Left ventricle myocardium inferior (tissue), 1 donor: ENCODE measurements at regions not wholly inside any gene's neighbourhood (a gene's known extent, or its start where the extent isn't known, plus 50 kb on each side); places are given as distances from the start of the nearest gene placed in this dataset.
"Not testable (repeated sequence)": the region's sequence is repeated elsewhere in the genome, so short reads cannot be mapped to it uniquely, and the experiment has no call there.

ENCODE experiments used
- DNase-seq: peaks from one replicate; pipeline ENCODE4 v3.0.0-alpha.2; 2020
- H3K27ac ChIP-seq: fragments of 200-600 bp; replicated peaks from 2 replicates; pipeline ENCODE4 v1.8.0; 2021
- H3K27me3 ChIP-seq: fragments of 200-600 bp; 2 replicates; pipeline ENCODE4 v1.8.0; 2021; ENCODE audit warnings: low read depth
- H3K36me3 ChIP-seq: fragments of 200-600 bp; 2 replicates; pipeline ENCODE4 v1.8.0; 2021
- H3K4me1 ChIP-seq: fragments of 200-600 bp; 2 replicates; pipeline ENCODE4 v1.8.0; 2021
- H3K4me3 ChIP-seq: fragments of 200-600 bp; 2 replicates; pipeline ENCODE4 v1.8.0; 2021; ENCODE audit warnings: mild to moderate bottlenecking, moderate library complexity
- H3K9me3 ChIP-seq: fragments of 200-600 bp; replicated peaks from 2 replicates; pipeline ENCODE4 v1.8.0; 2021
- intact Hi-C: fragments of 100-400 bp; cut with micrococcal nuclease; formaldehyde crosslinking; loops from one replicate; pipeline ENCODE4 v1.11.0; 2022
- TF ChIP-seq, protein P1 (sequence below): fragments of 200-600 bp; IDR thresholded peaks from 2 replicates; pipeline ENCODE4 v1.8.0; 2021; ENCODE audit warnings: antibody characterized with exemption, mild to moderate bottlenecking, borderline replicate concordance
- donor health status: DM: no; HTN: yes; CAD: no; lungs with severe emphysema.

DNA sequence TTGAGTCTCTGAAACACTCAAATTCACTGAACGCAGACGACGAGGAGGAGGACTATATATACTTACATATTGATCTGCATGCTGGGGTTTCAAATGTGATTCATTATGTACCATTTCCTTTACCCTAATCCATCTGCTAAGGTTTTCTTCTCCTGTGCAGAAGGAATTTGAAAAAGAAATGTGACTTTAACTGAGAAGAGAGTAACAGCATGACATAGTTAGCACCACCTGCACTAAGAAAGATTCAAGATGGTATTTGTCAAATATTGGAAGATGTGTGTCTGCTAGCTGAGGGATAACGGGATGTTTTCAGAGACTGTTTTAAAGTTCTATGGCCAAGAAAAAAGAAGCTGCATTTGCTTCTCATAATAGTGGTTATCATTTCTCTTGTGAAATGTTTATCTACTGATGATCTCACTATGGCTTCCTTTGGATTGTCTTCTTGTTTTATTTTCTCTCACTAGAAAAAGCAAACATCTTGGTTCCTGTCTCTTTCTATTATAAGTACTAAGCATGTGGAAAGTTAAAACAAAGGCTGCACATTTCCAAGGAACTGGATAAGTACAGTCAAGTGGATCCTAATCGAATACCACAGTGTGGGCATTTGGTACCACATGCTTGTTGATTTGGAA is 89.8 kb upstream of the TLE4 start:
- no peak for DNase-seq
- no peaks in the 10 kb centered on the region for H3K9me3 ChIP-seq

DNA sequence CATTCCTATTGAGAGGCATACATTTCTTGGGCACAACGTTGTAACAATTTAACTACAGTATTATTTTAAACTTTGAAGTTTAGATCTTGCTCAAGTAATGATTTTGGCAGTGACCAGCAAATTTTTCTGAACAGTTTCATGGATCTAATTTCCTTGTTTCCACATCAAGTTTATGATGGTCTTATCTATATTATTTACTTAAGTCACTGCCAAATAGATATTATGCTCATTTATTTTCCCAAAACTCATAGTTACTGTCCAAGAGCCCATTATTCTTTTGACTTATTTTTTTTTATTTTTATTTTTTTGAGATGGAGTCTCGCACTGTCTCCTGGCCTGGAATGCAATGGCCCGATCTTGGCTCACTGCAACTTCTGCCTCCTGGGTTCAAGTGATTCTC is 86.5 kb upstream of the TLE4 start:
- intact Hi-C loops, result no loop called here
- no peak for DNase-seq
- Histone ChIP-seq H3K4me3 (no peak overlapping the region), H3K27me3 (no peaks in the 10 kb centered on the region), H3K9me3 (no peaks in the 10 kb centered on the region), H3K27ac (no peak overlapping the region), H3K36me3 (no peaks in the 10 kb centered on the region), H3K4me1 (no peaks in the 10 kb centered on the region)
- TF ChIP-seq, protein P1, sequence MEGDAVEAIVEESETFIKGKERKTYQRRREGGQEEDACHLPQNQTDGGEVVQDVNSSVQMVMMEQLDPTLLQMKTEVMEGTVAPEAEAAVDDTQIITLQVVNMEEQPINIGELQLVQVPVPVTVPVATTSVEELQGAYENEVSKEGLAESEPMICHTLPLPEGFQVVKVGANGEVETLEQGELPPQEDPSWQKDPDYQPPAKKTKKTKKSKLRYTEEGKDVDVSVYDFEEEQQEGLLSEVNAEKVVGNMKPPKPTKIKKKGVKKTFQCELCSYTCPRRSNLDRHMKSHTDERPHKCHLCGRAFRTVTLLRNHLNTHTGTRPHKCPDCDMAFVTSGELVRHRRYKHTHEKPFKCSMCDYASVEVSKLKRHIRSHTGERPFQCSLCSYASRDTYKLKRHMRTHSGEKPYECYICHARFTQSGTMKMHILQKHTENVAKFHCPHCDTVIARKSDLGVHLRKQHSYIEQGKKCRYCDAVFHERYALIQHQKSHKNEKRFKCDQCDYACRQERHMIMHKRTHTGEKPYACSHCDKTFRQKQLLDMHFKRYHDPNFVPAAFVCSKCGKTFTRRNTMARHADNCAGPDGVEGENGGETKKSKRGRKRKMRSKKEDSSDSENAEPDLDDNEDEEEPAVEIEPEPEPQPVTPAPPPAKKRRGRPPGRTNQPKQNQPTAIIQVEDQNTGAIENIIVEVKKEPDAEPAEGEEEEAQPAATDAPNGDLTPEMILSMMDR, result no peak

More for the DNA sequence above, 89.8 kb upstream of the TLE4 start:
- Histone ChIP-seq H3K4me3 (no peak overlapping the region), H3K27ac (no peak overlapping the region), H3K36me3 (no peaks in the 10 kb centered on the region), H3K4me1 (no peaks in the 10 kb centered on the region), H3K27me3 (no peaks in the 10 kb centered on the region)
- intact Hi-C loops, result no loop called here
- TF ChIP-seq, protein P1, result no peak

DNA sequence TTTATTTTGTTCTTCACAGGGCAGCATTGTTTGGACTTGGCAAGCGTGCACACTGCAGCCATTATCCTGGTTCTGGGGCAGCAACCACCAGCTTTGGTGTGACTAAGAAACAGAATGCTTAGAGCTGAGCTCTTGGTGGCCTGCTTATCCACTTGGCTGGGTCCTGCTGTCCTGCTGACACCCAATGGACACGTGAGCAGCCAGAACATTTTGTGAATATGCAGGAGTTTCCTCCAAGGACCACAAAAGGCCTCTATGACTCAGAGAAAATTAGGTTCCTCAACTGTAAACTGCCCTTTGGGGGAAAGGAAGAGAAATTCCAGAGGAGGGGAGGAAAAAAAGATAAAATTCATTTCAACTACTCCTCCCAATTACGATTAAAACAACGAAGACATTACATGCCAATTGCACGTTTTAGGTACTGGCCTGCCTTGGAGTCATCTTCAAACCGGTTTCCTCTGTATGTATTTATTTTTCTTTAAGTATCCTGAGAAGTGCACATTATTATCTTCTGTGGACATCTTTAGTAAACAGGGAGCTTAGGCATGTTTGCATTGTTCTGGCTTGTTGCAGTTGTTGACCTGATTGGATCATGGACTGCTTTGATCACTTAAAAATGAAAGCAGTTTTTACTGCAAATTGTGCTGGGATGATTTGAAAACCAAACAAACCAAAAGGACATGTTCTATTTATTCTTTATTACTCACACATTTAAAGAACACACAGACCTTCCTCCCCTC is 82.3 kb upstream of the TLE4 start:
- Histone ChIP-seq H3K27ac (no peak overlapping the region), H3K36me3 (no peaks in the 10 kb centered on the region), H3K9me3 (peaks cover 8% of the 10 kb centered on the region), H3K27me3 (no peaks in the 10 kb centered on the region), H3K4me3 (no peak overlapping the region), H3K4me1 (no peaks in the 10 kb centered on the region)
- DNase-seq, result no peak
- TF ChIP-seq, protein P1, result no peak
- intact Hi-C loops, result no loop called here

DNA sequence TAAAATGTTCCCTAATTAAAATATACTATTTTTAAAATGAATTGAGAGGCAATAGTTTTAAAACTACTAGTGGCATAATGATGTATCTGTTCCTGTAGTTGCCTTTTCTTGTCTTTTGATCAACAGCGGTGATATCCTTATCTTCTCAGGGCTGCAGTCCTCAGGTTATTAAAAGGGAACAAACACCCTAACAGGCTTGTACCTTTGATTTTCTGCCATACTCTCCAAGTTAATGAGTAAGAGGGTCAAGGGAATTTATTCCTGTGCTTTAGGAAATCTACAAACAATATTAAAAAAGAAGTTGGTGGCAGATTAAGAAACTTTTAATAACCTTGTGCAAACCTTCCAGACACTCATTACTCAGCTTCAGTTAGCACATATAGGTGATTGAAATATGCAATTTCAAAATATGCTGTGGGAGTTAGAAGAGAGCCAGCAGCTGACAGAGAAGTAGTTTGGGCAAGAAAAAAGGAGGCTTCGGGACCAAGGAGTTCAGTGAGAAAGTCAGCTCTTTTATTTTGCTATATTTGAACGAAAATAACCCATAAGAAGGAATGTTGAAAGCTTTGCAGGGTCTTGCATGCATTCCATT is 81.0 kb upstream of the TLE4 start:
- Histone ChIP-seq H3K4me3 (no peak overlapping the region), H3K4me1 (no peaks in the 10 kb centered on the region), H3K36me3 (no peaks in the 10 kb centered on the region), H3K27me3 (no peaks in the 10 kb centered on the region), H3K9me3 (peaks cover 8% of the 10 kb centered on the region), H3K27ac (no peak overlapping the region)
- TF ChIP-seq, protein P1, result no peak
- intact Hi-C loops, result no loop called here
- DNase-seq, result no peak

DNA sequence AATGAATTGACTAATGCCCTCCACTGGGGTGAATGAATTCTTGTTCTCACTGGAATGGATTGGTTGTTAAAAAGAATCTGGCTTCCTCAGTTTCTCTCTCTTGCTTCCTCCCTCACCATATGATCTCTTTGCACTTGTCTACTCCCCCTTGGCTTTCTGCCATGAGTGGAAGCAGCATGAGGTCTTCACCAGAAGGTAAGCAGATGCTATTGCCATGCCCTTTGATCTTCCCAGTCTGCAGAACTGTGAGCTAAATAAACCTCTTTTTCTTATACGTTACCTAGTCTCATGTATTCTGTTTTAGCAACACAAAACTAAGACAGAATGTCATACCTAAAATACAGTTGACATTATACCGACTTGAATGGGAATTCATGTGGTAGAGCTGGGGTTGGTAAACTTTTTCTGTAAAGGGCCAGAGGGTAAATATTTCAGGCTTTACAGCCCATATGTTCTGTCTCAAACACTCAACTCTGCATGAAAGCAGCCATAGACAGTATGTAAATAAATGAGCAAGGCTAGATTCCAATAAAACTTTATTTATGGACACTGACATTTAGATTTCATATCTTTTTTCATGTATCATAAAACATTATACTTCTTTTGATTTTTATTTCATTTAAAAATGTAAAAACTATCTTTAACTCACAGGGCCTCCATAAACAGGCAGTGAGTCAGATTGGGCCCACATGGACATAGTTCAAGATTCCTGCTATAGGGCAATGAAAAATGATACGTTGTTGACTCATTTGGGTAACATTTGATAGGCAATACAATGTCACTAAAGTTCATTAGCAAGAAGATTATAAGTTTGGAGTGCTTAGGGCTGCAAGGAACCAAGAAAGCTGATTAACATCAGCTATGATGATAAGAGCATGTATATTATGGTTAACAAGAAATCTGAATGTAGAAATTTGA is 79.4 kb upstream of the TLE4 start:
- Histone ChIP-seq H3K36me3 (no peaks in the 10 kb centered on the region), H3K27ac (no peak overlapping the region), H3K4me3 (no peak overlapping the region), H3K4me1 (no peaks in the 10 kb centered on the region), H3K27me3 (no peaks in the 10 kb centered on the region), H3K9me3 (peaks cover 8% of the 10 kb centered on the region)
- TF ChIP-seq, protein P1, result no peak
- intact Hi-C loops, result no loop called here
- no peak for DNase-seq

DNA sequence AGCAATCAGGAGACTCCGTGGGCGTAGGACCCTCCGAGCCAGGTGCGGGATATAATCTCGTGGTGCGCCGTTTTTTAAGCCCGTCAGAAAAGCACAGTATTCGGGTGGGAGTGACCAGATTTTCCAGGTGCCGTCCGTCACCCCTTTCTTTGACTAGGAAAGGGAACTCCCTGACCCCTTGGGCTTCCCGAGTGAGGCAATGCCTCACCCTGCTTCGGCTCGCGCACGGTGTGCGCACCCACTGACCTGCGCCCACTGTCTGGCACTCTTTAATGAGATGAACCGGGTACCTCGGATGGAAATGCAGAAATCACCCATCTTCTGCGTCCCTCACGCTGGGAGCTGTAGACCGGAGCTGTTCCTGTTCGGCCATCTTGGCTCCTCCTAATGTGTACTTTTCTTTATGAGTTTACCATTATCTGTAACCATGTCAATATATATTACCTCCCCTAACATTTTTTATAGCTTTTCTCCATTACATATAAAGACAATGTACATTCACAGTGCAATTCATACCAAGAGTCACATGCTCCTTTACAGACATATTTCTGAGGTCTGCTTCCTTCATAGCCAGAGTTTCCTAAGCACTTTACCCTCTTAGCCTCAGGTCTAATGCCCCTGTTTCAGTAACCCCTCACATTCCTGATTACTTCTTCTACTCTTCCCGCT is 71.4 kb upstream of the TLE4 start:
- H3K36me3 ChIP-seq, DNase-seq, H3K27me3 ChIP-seq, H3K4me1 ChIP-seq, H3K9me3 ChIP-seq, H3K4me3 ChIP-seq, H3K27ac ChIP-seq, intact Hi-C loops: not testable (repeated sequence)
